ENCODE measurements at regions not wholly inside any gene's neighbourhood (a gene's known extent, or its start where the extent isn't known, plus 50 kb on each side); places are given as distances from the start of the nearest gene placed in this dataset.
"Not testable (repeated sequence)": the region's sequence is repeated elsewhere in the genome, so short reads cannot be mapped to it uniquely, and the experiment has no call there.

GRCh38 chrX:81857192-81857591, 655.3 kb downstream of the SH3BGRL start:
- no peak for DNase-seq

GRCh38 chrX:81866873-81867272, 665.0 kb downstream of the SH3BGRL start:
- DNase-seq, result no peak

- DNase-seq, result no peak
These were observed 667.1 kb downstream of the SH3BGRL start for GRCh38 chrX:81868979-81869378.

GRCh38 chrX:81874807-81875206, 672.9 kb downstream of the SH3BGRL start:
- no peak for DNase-seq

- DNase-seq, result no peak
These were observed 673.9 kb downstream of the SH3BGRL start for GRCh38 chrX:81875800-81876199.

- no peak for DNase-seq
These were observed 674.5 kb downstream of the SH3BGRL start for GRCh38 chrX:81876437-81876836.

GRCh38 chrX:81890521-81890920, 688.6 kb downstream of the SH3BGRL start:
- no peak for DNase-seq

- DNase-seq, result no peak
These were observed 698.6 kb downstream of the SH3BGRL start for GRCh38 chrX:81900522-81900921.

GRCh38 chrX:81925812-81926211, 723.9 kb downstream of the SH3BGRL start:
- no peak for DNase-seq

- DNase-seq, result not testable (repeated sequence)
These were observed 744.0 kb downstream of the SH3BGRL start for GRCh38 chrX:81945911-81946310.

- no peak for DNase-seq
These were observed 755.4 kb downstream of the SH3BGRL start for GRCh38 chrX:81957318-81957717.

GRCh38 chrX:81957900-81958545, 756.1 kb downstream of the SH3BGRL start:
- DNase-seq, result no peak

GRCh38 chrX:81959964-81960363, 758.1 kb downstream of the SH3BGRL start:
- DNase-seq, result no peak

GRCh38 chrX:81974413-81974812, 772.5 kb downstream of the SH3BGRL start:
- not testable (repeated sequence) for DNase-seq

GRCh38 chrX:81979806-81980515, 778.1 kb downstream of the SH3BGRL start:
- DNase-seq, result no peak

GRCh38 chrX:81987217-81987616, 785.3 kb downstream of the SH3BGRL start:
- not testable (repeated sequence) for DNase-seq

GRCh38 chrX:81996166-81996565, 794.3 kb downstream of the SH3BGRL start:
- no peak for DNase-seq

GRCh38 chrX:82029571-82030218, 827.8 kb downstream of the SH3BGRL start:
- DNase-seq, result no peak

GRCh38 chrX:82031250-82031649, 829.3 kb downstream of the SH3BGRL start:
- no peak for DNase-seq

GRCh38 chrX:82038793-82039192, 836.9 kb downstream of the SH3BGRL start:
- no peak for DNase-seq

GRCh38 chrX:82041034-82041433, 839.1 kb downstream of the SH3BGRL start:
- no peak for DNase-seq

- DNase-seq, result no peak
These were observed 856.8 kb downstream of the SH3BGRL start for GRCh38 chrX:82058728-82059127.

- no peak for DNase-seq
These were observed 869.0 kb downstream of the SH3BGRL start for GRCh38 chrX:82070948-82071347.

- DNase-seq, result no peak
These were observed 879.1 kb downstream of the SH3BGRL start for GRCh38 chrX:82081027-82081426.
